ENCODE measurements at regions not wholly inside any gene's neighbourhood (a gene's known extent, or its start where the extent isn't known, plus 50 kb on each side); places are given as distances from the start of the nearest gene placed in this dataset.

GRCh38 chr10:110445871-110446270, 51.8 kb upstream of the DUSP5 start:
- no peaks in the 10 kb centered on the region for H3K36me3 ChIP-seq (replicated peaks in 1 of 2; ENCODE audit: control insufficient read depth in 1 of 2, insufficient read depth in 2 of 2, low read length in 2 of 2)
- TF ChIP-seq CENPT (CRISPR knock-in tag; IDR thresholded peaks at IDR 0.05; ENCODE audit: low read depth) = no peak
- TF ChIP-seq ZNF292 (CRISPR knock-in tag; IDR thresholded peaks at IDR 0.05; ENCODE audit: borderline replicate concordance, low read depth) = no peak
- TF ChIP-seq ZNF543 (CRISPR knock-in tag; IDR thresholded peaks at IDR 0.05) = no peak
- TF ChIP-seq MBD4 (IDR thresholded peaks at IDR 0.05; ENCODE audit: borderline replicate concordance, low read length) = no peak
- no peak for TF ChIP-seq ZNF331 (CRISPR knock-in tag; IDR thresholded peaks at IDR 0.05)
- TF ChIP-seq ZNF296 (CRISPR knock-in tag; conservative IDR thresholded peaks at IDR 0.05) = no peak
- no peak for TF ChIP-seq ZNF646 (CRISPR knock-in tag; IDR thresholded peaks at IDR 0.05)
- no peak for TF ChIP-seq SMC3 (IDR thresholded peaks at IDR 0.05; ENCODE audit: low read length)
- TF ChIP-seq ZNF414 (CRISPR knock-in tag; IDR thresholded peaks at IDR 0.05) = no peak
- no peak for TF ChIP-seq SP2 (CRISPR knock-in tag; IDR thresholded peaks at IDR 0.05)
- no peak for TF ChIP-seq ZNF557 (CRISPR knock-in tag; IDR thresholded peaks at IDR 0.05)
- no peak for TF ChIP-seq SKIL (CRISPR knock-in tag; IDR thresholded peaks at IDR 0.05; ENCODE audit: borderline replicate concordance)
- no peak for TF ChIP-seq RARA (CRISPR knock-in tag; IDR thresholded peaks at IDR 0.05)
- TF ChIP-seq RFXAP (CRISPR knock-in tag; IDR thresholded peaks at IDR 0.05; ENCODE audit: borderline replicate concordance) = no peak
- FAIRE-seq (no peak), ATAC-seq (no peak), DNase-seq (ENCODE audit: low spot score) (no peak)
- H3K4me2 ChIP-seq (ENCODE audit: low read depth, low read length) = no peak overlapping the region
- no TSS peak for BruUV-seq (replicated peaks)
- H3K4me1 ChIP-seq (ENCODE audit: insufficient read depth, low read length) = no peaks in the 10 kb centered on the region
- no peak overlapping the region for H3K4me3 ChIP-seq (replicated peaks in 1 of 3; ENCODE audit: insufficient read depth in 1 of 3, low read depth in 2 of 3, low read length in 3 of 3)
- in situ Hi-C loops (cut with HindIII; ENCODE audit: extremely low pct_ligation_motif_present, low pct_unique_long_range_greater_than_20kb) (no loop called here), intact Hi-C loops (cut with micrococcal nuclease; ENCODE audit: unreplicated experiment) (no loop called here)
- CTCF ChIA-PET (ENCODE audit: low intra/inter-chr PET ratio, low total read pairs) = no interaction called here
- no peaks in the 10 kb centered on the region for H3K79me2 ChIP-seq (ENCODE audit: insufficient read depth, low read length)
- 7% methylated on average over 6 of the region's 6 CpGs for WGBS (ENCODE audit: low lambda C conversion rate)
- H4K20me1 ChIP-seq (ENCODE audit: insufficient read depth, low read length) = no peaks in the 10 kb centered on the region
- H3K27me3 ChIP-seq (ENCODE audit: control insufficient read depth in 1 of 2, insufficient read depth in 2 of 2, low read length in 2 of 2) = no peaks in the 10 kb centered on the region
- no peak overlapping the region for H3K9ac ChIP-seq (ENCODE audit: insufficient read depth, low read depth, low read length)
- H3K27ac ChIP-seq (ENCODE audit: extremely low read length, insufficient read depth, low read length) = no peak overlapping the region
- no peak overlapping the region for H2AFZ ChIP-seq (ENCODE audit: low read length)
- H3K9me3 ChIP-seq (ENCODE audit: low read length) = no peaks in the 10 kb centered on the region
- POLR2A ChIA-PET = no interaction called here

Data from HepG2 (cell line).